Mucosa of rectum (tissue), 2 donors: ENCODE measurements at regions not wholly inside any gene's neighbourhood (a gene's known extent, or its start where the extent isn't known, plus 50 kb on each side); places are given as distances from the start of the nearest gene placed in this dataset.

Source experiments
- H3K27ac ChIP-seq, 2 donors: one replicate each; pipeline ENCODE4 v1.7.0; 2013; ENCODE audit warnings: inconsistent platforms in 2 of 2, low read depth in 2 of 2, low read length in 2 of 2
- H3K27me3 ChIP-seq, 2 donors: one replicate each; pipeline ENCODE4 v1.7.0; 2013; ENCODE audit warnings: low read length in 2 of 2; ENCODE audit not compliant: control insufficient read depth in 2 of 2, insufficient read depth in 2 of 2
- H3K36me3 ChIP-seq, 2 donors: one replicate each; pipeline ENCODE4 v1.7.0; 2013; ENCODE audit warnings: low read length in 2 of 2; ENCODE audit not compliant: control insufficient read depth in 2 of 2, insufficient read depth in 2 of 2
- H3K4me1 ChIP-seq, 2 donors: one replicate each; pipeline ENCODE4 v1.7.0; 2013; ENCODE audit warnings: low read length in 2 of 2, mild to moderate bottlenecking in 1 of 2; ENCODE audit not compliant: control insufficient read depth in 2 of 2, insufficient read depth in 2 of 2
- H3K4me3 ChIP-seq, 2 donors: one replicate each; pipeline ENCODE4 v1.7.0; 2013; ENCODE audit warnings: low read length in 2 of 2
- H3K9ac ChIP-seq, 2 donors: one replicate each; pipeline ENCODE4 v1.7.0; 2013; ENCODE audit warnings: low read length in 2 of 2, low read depth in 1 of 2, mild to moderate bottlenecking in 1 of 2
- H3K9me3 ChIP-seq, 2 donors: one replicate each; pipeline ENCODE4 v1.7.0; 2013; ENCODE audit warnings: low read length in 2 of 2; ENCODE audit not compliant: control insufficient read depth in 2 of 2
- donor health status: healthy.
- donor health status: Normal muscosa, but diverticular disease.

- Histone ChIP-seq H3K4me3 (no peak overlapping the region), H3K27ac (no peak overlapping the region), H3K9me3 (no peaks in the 10 kb centered on the region), H3K4me1 (no peaks in the 10 kb centered on the region), H3K9ac (no peak overlapping the region), H3K36me3 (no peaks in the 10 kb centered on the region), H3K27me3 (no peaks in the 10 kb centered on the region)
These were observed 121.1 kb downstream of the HGF start for GRCh38 chr7:81648716-81649115.

DNA sequence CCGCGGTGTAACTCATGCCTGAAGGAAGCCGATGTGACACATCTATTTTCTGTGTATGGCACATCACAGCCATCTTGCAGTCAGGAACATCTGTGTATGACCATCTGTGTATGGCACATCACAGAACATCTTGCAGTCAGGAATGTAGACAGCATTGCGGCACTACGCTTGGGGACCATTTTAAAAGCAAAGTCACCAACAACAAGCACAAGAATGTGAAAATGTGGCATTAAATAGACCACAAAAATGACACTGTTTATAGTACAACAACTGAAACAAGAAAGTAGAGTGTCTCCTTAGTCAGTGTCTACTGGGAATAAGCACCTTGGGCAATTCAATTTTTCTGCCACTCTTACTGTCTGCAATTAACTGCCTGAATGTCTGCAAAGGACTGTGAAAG is 124.4 kb downstream of the HGF start:
- Histone ChIP-seq H3K36me3 (no peaks in the 10 kb centered on the region), H3K27ac (no peak overlapping the region), H3K9ac (no peak overlapping the region), H3K27me3 (no peaks in the 10 kb centered on the region), H3K4me3 (no peak overlapping the region), H3K9me3 (no peaks in the 10 kb centered on the region), H3K4me1 (no peaks in the 10 kb centered on the region)

DNA sequence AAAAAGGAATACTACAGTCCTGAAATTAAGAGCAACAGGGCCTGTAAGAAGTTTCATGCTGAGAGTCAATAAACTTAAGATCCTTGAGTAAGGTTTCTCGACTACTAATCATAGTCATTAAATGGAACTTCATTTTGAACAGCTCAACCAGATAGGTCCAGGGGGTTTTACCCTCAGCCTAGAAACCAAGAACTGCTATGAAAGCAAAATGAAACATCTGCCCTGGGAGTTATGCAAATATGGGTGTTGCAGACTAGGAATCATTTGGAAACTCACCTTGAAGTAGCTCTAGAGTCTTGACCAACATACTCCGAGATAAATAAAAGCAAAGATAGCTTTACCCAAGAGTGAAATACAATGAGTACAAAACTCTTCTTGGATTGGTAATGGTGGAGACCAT is 128.0 kb downstream of the HGF start:
- Histone ChIP-seq H3K27me3 (no peaks in the 10 kb centered on the region), H3K9ac (no peak overlapping the region), H3K36me3 (no peaks in the 10 kb centered on the region), H3K4me3 (no peak overlapping the region), H3K9me3 (no peaks in the 10 kb centered on the region), H3K4me1 (no peaks in the 10 kb centered on the region), H3K27ac (no peak overlapping the region)

- no peaks in the 10 kb centered on the region for H3K27me3 ChIP-seq
- no peak overlapping the region for H3K4me3 ChIP-seq
- no peak overlapping the region for H3K27ac ChIP-seq
- no peaks in the 10 kb centered on the region for H3K36me3 ChIP-seq
- H3K4me1 ChIP-seq = no peaks in the 10 kb centered on the region
- no peaks in the 10 kb centered on the region for H3K9me3 ChIP-seq
- no peak overlapping the region for H3K9ac ChIP-seq
These were observed 131.6 kb downstream of the HGF start for GRCh38 chr7:81638198-81638597.

DNA sequence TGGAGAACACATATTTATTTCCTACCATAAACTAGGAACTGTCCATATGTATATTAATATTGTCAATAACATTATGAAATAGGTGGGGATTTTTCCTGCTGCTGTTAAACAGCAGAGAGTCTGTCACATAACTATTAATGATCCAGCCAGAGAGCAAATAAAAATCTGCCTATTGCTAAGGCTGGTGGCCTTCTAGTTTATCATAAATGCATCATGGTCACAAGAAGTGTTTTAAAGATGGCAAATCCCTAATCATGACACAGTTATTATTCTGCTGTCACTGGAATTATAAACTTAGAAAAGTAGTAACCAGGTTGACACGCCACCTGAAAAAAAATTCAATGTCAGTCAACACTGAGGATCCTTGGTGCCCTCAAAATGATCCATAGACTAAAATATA is 132.3 kb downstream of the HGF start:
- Histone ChIP-seq H3K27me3 (no peaks in the 10 kb centered on the region), H3K36me3 (no peaks in the 10 kb centered on the region), H3K4me1 (no peaks in the 10 kb centered on the region), H3K9ac (no peak overlapping the region), H3K27ac (no peak overlapping the region), H3K9me3 (no peaks in the 10 kb centered on the region), H3K4me3 (no peak overlapping the region)

DNA sequence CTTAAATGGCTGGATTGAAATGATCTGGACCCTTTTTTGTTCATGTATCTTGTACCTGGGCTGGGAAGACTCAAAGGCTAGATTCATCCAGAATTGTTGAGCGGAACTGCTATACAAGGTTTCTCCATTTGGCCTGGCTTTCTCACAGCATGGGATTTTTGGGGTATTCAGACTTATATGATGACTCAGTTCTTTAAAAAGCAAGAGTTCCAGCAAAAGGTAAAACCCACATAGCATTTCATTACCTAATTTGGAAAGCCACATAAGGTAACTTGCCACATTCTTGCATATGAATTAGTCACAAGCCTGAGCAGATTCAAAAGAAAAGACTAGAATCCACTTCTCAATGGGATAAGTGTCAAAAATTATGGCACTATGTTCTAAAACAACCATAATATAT is 137.4 kb downstream of the HGF start:
- no peak overlapping the region for H3K4me3 ChIP-seq
- H3K9ac ChIP-seq = no peak overlapping the region

DNA sequence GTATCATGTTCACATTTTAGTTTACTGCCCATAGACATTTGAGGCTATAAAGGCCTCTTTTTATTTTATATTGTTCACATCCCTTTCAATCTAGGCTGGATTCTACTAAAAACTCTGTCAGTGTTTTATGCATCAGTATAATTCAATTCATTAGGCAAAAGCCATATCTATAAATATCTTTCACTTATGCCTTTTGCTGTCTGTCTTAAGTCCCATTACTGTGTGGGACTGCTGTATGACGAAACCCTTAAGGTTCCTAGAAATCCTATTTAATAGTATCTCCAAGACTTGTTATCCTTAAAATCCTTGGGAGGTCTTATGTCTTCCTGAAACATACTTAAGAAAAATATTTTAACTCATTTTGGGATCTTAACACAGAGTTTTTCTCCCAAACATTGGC is 139.2 kb downstream of the HGF start:
- Histone ChIP-seq H3K27ac (no peak overlapping the region), H3K27me3 (no peaks in the 10 kb centered on the region), H3K4me1 (no peaks in the 10 kb centered on the region), H3K4me3 (no peak overlapping the region), H3K36me3 (no peaks in the 10 kb centered on the region), H3K9me3 (no peaks in the 10 kb centered on the region), H3K9ac (no peak overlapping the region)

More for the DNA sequence above, 137.4 kb downstream of the HGF start:
- Histone ChIP-seq H3K27ac (no peak overlapping the region), H3K27me3 (no peaks in the 10 kb centered on the region), H3K36me3 (no peaks in the 10 kb centered on the region), H3K4me1 (no peaks in the 10 kb centered on the region), H3K9me3 (no peaks in the 10 kb centered on the region)

- Histone ChIP-seq H3K36me3 (no peaks in the 10 kb centered on the region), H3K4me3 (no peak overlapping the region), H3K9ac (no peak overlapping the region), H3K4me1 (no peaks in the 10 kb centered on the region), H3K27ac (no peak overlapping the region), H3K9me3 (no peaks in the 10 kb centered on the region), H3K27me3 (no peaks in the 10 kb centered on the region)
These were observed 140.1 kb downstream of the HGF start for GRCh38 chr7:81629702-81630101.

GRCh38 chr7:81628951-81629350 is 140.9 kb downstream of the HGF start:
- Histone ChIP-seq H3K4me1 (no peaks in the 10 kb centered on the region), H3K27ac (no peak overlapping the region), H3K27me3 (no peaks in the 10 kb centered on the region), H3K9ac (no peak overlapping the region), H3K9me3 (no peaks in the 10 kb centered on the region), H3K4me3 (no peak overlapping the region), H3K36me3 (no peaks in the 10 kb centered on the region)

GRCh38 chr7:81627536-81628287 is 142.1 kb downstream of the HGF start:
- H3K27ac ChIP-seq = no peak overlapping the region
- no peaks in the 10 kb centered on the region for H3K9me3 ChIP-seq
- no peaks in the 10 kb centered on the region for H3K27me3 ChIP-seq
- H3K4me3 ChIP-seq = no peak overlapping the region
- no peaks in the 10 kb centered on the region for H3K4me1 ChIP-seq
- H3K9ac ChIP-seq = no peak overlapping the region
- H3K36me3 ChIP-seq = no peaks in the 10 kb centered on the region

DNA sequence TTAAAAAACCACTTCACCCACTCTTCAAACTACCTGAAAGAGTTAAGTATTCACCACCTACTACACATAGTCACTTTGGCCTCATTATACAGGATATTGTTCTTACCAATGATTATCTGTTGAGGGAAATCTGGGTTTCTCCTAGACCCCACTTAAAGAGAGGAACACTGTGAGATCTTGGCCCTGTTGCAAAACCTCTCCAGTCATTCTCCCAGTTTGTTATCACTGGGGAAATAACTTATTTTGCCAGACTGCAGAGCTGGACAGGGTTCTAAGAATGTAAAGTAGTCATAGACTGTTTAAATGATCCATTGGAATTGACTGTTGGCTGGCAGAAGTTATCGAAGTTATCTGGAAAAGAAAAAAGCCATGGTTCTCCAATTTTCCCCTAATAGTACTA is 143.8 kb downstream of the HGF start:
- H3K9ac ChIP-seq = no peak overlapping the region
- no peak overlapping the region for H3K4me3 ChIP-seq
- no peaks in the 10 kb centered on the region for H3K27me3 ChIP-seq
- no peak overlapping the region for H3K27ac ChIP-seq
- H3K4me1 ChIP-seq = no peaks in the 10 kb centered on the region
- no peaks in the 10 kb centered on the region for H3K36me3 ChIP-seq
- H3K9me3 ChIP-seq = no peaks in the 10 kb centered on the region
